GM21723 (cell line): ENCODE measurements at regions not wholly inside any gene's neighbourhood (a gene's known extent, or its start where the extent isn't known, plus 50 kb on each side); places are given as distances from the start of the nearest gene placed in this dataset.
"Not testable (repeated sequence)": the region's sequence is repeated elsewhere in the genome, so short reads cannot be mapped to it uniquely, and the experiment has no call there.

ENCODE experiments used
- ATAC-seq: cut with Tn5 transposase; IDR thresholded peaks from one replicate; pipeline ENCODE4 v1.9.1; 2021; ENCODE audit warnings: mild to moderate bottlenecking, moderate library complexity; ENCODE audit not compliant: unreplicated experiment

DNA sequence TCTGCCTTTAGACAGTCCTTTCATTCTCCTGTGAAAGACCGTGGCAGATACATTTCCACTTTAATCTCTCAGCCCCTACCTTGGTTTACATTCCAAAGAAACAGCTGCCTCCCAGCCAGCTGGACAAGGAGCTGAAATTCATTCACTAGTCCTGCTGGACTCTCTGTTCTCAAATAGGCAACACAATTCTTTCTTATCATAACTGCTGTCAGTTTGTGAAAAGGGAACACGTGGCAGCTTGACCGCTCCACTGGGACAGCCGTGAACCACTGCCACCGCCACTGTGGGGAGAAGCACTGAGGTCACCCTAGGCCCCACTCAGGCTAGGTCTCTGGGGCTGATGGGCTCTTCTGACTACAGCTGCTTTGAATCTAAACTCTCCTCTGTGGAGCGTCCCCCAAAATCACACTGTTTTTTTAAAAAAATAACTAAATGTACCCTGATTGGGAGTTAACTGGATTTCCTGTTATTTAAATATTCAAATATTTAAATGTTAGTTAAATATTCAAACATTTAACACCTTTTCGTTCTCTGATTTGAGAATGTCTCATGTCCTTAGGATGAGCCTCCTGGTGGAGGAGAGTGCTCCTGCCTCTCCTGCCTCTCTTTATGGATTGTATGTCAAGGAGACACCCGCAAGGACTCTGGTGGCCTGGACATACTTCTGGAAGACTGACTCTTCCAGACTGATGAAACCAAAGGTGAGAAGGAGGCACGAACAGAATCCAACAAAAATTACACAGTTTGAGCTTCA is 120.1 kb downstream of the BOD1 start:
- no peak for ATAC-seq

GRCh38 chr5:173495225-173495904 is 121.1 kb downstream of the BOD1 start:
- ATAC-seq = no peak

- no peak for ATAC-seq
Measured at GRCh38 chr5:173494446-173494845, 122.0 kb downstream of the BOD1 start.

GRCh38 chr5:173493846-173494245 is 122.6 kb downstream of the BOD1 start:
- ATAC-seq = no peak

DNA sequence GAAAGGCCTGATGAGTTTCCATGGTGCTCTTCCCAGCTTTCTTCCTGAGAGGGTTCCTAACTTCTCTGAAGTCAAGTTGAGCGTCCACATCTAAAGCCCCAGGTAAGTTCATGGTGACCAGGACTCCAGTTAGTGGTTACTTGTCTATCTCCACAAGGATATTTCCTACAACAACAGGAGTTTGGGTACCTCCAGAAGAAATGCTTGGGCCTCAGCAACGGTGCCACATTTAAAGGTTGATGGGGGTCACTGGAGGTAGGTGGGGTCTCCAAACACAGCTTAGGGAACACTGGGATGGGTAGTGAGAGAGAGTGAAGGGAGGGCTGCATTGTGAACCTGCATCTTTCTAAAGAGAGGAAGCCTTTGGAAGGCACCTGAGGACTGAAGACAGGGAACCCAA is 123.4 kb downstream of the BOD1 start:
- ATAC-seq = no peak

DNA sequence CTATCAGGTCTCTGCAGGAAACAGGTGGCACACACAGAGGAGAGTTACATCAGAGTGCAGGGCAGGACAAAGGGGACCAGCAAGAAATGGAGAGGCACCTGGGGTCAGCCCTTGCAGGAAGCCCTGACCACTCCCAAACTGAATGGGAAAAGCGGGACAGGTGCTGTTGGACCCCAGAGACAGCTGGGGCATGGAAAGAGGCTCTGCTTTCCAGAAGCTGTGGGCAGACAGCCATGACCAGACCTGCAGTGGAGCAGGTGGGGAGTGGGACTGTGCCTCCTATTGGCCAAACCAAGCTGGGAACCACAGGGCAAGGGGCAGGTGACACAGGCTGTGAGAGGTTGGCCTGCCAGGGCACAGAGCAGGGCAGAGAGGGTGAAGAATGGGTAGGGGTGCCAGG is 125.8 kb downstream of the BOD1 start:
- ATAC-seq = no peak

DNA sequence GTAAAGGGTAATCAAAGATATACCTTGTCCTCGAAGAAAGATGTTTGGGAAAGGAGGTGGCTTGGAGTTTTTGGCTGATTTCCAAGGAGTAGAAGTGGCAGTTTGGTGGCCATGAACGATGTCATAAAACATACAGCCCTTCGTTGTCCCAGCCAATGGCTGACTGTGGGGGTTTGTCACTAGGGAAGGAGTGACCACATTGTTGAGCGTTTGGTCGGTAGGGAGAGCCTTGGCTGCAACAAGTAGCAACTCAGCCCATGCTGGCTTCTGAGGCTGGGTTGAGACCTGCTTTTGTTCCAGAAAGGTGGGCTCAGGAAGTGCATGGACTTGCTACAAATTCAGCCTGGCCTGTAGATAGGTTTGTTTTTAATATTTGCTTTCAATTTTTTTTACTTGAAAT is 128.3 kb downstream of the BOD1 start:
- ATAC-seq = no peak

DNA sequence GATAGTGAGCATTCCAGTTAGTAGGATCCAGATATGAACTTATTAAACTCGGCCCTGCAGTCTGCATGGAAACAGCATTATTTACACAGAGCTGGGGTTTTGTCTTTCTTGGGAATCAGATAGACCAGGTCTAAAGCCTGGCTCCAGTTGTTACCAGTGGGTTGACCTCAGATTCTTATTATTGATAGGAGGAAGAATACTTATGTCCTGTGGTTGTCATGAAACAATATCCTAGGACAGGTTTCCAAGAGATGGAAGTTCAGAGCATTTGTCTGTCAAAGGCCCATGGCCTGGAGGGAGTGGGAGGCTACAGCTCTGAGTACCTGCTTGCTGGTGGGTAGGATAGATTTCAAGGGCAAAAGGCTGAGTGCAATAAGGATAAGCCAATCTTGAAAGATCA is 129.2 kb downstream of the BOD1 start:
- ATAC-seq = no peak

DNA sequence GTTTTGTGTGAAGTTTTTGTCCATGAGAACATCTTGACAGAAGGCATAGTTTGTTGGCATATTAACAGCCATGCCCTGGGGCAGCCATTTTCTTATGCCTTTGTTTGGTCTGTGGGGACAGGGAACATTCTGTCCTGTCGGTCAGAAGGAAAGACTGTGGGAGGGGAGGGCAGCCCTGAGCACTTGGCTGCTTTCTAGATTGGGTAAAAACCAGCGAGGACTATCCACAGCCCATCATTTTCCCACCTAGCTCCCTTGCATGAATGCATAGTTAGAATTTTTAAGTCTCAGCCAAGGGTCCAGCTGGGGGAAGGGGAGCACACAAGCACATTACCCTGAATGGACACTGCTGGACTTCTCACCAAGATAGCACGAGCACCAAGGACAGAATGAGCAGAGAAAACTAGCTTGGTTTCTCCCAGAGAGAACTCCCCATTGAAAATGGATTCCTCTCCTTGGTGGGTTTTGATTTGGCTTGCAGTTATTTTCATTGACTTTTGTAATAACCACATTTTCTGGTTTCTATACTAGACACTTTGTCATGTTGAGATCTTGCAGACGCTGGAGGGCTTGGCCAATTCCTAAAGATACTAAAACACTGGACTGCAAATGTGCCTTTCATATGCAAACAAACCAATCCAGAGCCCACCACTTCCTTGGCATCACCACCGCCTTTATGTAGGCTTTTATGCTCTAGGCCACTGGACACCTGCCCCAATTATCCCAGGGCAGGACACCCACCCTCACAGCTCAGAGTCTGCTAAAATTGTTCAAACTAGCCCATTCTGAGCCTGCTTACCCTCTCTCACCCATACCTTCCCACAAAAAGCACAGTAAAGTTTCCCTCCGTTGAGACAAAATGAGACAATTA is 129.9 kb downstream of the BOD1 start:
- ATAC-seq = no peak

GRCh38 chr5:173484569-173484968 is 131.9 kb downstream of the BOD1 start:
- no peak for ATAC-seq

GRCh38 chr5:173483599-173483998 is 132.9 kb downstream of the BOD1 start:
- ATAC-seq = not testable (repeated sequence)

DNA sequence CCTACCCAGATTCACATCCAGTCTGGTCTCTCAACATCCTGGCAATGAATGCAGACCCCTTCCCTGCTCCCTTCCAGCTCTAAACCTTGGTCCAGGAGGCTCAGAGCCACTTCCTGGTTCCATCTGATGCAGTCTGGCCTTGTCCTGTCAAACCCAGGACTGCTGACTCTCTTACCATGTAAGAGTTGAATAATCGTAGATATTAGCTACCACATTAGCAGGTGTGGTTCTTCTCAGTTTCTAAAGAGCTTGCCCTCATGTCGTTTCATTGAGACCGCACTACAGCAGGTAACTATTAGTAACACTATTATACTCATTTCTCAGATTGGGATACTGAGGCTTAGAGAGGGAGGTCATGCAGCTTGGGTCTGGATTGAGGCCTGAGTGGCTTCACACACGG is 133.3 kb downstream of the BOD1 start:
- ATAC-seq = no peak

- no peak for ATAC-seq
Measured at GRCh38 chr5:173481821-173482220, 134.6 kb downstream of the BOD1 start.

GRCh38 chr5:173480896-173481295 is 135.6 kb downstream of the BOD1 start:
- no peak for ATAC-seq

DNA sequence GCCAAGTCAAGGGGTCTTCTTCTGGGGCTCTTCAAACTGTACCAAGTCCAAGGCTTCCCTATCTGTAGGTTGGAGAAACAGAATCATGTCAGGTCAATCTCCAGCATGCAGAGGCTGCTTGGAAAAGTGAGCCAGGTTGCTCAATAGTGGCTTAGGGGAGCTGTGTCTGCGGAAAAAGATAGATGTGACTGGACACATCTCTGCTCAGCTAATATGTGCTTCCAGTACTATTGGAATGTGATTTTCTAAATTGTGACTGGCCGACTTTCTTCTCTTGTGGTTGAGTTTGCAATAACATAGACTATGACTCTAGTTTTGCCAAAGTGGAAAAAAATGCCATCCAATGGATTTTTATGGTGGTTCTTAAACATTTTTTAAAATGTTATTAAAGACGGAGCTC is 136.7 kb downstream of the BOD1 start:
- ATAC-seq = no peak

- no peak for ATAC-seq
Measured at GRCh38 chr5:173477345-173478040, 139.0 kb downstream of the BOD1 start.

GRCh38 chr5:173475780-173476179 is 140.7 kb downstream of the BOD1 start:
- ATAC-seq = no peak

DNA sequence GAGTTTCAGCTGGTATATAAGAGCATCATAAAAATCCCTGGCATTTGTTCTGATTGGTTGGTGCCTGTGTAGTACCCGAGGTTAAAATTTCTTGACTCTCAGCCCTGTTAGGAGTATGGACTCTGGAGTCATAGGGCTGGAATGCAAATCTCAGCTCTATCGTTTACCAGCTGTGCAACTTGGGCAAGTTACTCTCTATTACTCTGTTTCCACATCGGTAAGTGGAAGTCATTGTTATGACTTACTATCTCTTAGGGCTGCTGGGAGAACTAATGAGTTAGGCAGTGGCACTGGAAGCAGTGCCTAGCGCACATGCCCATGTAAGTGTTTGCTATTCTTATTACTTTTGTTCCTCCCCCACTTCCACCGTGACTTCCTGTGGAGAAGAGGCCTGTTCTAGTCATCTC is 141.6 kb downstream of the BOD1 start:
- ATAC-seq = no peak

DNA sequence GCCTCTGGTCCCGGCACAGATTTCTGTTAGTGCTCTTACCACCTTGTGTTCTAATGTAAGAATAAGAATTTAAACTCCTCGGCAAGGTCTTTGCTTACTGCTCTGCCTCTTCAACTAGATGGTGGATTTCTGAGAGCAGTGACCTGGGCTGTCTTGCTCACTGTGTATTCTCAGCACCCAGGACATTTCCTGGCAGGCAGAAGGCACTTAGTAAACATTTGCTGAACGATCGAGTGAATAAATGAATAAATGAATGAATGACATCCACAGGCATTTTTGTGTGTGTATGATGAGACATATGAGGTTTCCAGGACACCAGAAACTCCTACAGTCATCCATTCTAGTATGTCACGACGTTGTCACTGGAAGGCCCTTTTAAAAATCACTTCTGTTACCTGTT is 143.2 kb downstream of the BOD1 start:
- no peak for ATAC-seq

GRCh38 chr5:173472784-173473278 is 143.6 kb downstream of the BOD1 start:
- no peak for ATAC-seq

DNA sequence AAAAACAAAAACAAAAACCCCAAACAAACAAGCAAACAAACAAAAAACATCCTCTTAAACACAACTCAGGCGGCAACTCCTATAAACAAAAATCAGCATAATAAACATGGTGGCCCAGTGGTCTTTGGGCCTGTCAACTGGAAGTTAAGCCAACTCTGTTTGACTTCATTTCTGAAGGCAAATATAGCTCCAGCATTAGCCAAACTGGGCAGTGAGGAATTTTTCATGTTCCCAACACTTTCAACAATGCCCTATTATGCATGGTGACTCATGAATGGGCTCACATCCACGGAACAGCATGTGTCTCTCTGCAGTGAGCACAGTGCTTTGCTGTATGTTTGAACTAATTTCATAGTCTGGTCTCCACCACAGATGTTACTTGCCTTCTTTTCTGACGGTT is 143.9 kb upstream of the STC2 start:
- no peak for ATAC-seq
